GM12865 (cell line): ENCODE measurements at regions not wholly inside any gene's neighbourhood (a gene's known extent, or its start where the extent isn't known, plus 50 kb on each side); places are given as distances from the start of the nearest gene placed in this dataset.

ENCODE experiments used
- DNase-seq: peaks from one replicate; pipeline ENCODE4 v3.0.0; 2010; ENCODE audit warnings: low read depth
- H3K4me3 ChIP-seq: 2 replicates; pipeline ENCODE4 v1.5.1; 2011; ENCODE audit warnings: mild to moderate bottlenecking, low read depth, low read length, control low read depth
- TF ChIP-seq, protein P1 (sequence below): IDR thresholded peaks from 2 replicates; pipeline ENCODE4 v1.5.1; 2011; ENCODE audit warnings: low read length, control low read depth, low read depth, inconsistent platforms; ENCODE audit not compliant: insufficient read depth; ENCODE audit errors: missing control alignments

DNA sequence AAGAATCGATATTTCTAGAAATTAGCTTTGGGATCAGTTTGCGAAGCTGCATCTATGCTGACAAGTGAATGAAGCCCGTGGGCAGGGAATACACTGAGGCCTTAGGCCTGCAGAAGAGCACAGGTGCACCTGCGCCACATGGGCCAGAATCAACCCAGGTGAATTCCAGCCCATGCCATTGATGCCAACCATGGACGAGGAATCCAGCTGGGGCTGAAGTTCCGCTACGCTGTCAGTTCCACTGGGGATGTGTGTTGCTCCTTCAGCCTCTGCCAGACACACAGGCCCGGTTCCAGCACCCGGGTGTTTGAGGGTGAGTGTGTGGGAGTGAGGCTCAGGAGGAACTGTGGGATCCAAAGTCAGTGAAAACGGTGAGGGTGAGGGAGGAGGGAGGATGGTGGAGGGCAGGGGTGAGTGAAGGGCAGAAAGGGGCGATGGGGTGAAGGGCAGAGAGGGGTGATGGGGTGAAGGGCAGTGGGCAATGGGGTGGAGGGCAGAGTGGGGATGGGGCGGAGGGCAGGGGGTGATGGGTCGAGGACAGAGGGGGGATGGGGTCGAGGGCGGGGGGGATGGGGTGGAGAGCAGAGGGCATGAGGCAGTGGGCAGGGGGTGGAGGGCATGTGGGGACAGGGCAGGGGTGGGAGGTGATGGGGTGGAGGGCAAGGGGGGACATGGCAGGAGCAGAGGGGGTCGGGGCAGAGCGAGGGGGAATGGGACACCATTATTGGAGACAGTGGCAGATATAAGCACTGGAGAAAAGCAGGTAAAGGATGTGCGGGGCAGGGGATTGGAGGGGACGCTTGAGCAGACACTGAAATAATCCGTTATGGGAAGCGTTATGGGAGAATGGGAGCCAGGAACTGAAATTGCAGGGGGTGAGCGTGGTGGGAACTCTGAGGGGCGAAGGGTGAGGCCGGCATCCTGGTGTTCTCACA is 931.6 kb downstream of the BRD1 start:
- H3K4me3 ChIP-seq, result no peak overlapping the region
- no peak for DNase-seq
- TF ChIP-seq, protein P1, sequence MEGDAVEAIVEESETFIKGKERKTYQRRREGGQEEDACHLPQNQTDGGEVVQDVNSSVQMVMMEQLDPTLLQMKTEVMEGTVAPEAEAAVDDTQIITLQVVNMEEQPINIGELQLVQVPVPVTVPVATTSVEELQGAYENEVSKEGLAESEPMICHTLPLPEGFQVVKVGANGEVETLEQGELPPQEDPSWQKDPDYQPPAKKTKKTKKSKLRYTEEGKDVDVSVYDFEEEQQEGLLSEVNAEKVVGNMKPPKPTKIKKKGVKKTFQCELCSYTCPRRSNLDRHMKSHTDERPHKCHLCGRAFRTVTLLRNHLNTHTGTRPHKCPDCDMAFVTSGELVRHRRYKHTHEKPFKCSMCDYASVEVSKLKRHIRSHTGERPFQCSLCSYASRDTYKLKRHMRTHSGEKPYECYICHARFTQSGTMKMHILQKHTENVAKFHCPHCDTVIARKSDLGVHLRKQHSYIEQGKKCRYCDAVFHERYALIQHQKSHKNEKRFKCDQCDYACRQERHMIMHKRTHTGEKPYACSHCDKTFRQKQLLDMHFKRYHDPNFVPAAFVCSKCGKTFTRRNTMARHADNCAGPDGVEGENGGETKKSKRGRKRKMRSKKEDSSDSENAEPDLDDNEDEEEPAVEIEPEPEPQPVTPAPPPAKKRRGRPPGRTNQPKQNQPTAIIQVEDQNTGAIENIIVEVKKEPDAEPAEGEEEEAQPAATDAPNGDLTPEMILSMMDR, result no peak

DNA sequence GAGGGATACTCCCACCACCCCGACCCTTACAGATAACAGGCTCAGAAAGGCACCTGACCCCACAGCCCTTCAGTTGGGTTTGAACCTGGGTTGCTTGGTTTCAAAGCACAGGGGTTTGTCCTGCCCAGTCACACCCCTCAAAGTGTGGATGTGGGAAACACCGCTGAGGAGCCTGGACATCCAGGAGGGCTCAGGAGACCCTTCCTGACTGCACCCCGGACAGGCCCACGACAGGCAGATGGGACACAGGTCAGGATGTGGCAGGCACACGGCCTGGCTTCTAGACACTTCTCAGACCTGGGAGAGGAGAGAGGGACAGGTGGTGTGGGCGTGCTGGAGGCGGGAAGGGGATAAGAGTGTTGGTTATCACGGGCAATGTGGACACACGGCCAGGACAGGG is 932.3 kb downstream of the BRD1 start:
- no peak for DNase-seq
- TF ChIP-seq, protein P1, result no peak
- H3K4me3 ChIP-seq, result no peak overlapping the region

DNA sequence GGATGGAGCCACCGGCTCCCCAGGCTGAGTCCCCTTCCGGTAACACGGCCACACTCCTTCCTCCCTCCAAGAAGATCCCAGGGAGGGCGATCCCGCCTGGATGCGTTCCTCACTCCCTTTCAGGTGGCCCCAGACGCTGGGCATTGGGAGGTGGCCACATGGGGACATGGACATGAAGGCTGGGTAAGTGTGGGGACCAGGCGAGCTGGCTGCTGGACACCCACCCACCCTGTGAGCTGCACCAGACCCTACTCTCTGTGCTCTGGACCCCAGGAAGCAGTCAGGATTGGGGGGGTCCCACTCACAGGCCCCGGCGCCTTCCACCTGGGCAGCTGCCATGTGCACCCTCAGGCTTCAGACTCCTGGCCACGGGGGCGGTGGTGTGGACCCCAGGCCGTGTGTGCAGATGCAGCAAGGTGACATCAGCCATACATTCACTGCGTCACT is 932.8 kb downstream of the BRD1 start:
- no peak for DNase-seq
- no peak overlapping the region for H3K4me3 ChIP-seq
- TF ChIP-seq, protein P1, result no peak

DNA sequence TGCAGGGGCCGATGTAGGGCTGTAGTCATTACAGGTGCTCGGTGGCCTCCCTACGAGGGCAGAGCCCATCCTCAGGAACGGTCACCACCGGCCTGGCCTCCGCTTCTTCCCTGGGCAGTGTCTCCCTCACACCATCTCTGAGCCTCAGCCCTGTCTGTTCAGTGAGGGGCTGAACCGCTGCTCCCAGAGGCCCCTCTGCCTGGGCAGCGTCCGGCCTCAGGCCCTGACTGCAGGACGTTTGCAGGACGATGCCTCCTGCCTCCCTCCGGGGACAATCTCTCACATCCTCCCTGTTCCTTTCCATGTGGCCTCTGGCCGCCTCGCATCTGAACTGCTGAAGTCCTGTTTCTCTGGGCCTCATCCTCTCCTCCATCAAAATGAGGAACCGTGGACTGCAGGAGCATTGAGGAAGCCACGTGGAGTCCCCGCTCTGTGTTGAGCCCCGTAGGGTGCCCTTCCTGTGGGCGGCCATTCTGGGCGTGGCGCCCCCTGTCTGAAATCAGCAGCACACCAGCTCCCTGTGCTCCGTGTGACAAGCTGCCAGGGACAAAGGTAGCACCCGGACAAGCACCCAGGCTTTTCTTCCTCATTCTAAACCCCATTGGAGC is 933.5 kb downstream of the BRD1 start:
- DNase-seq, result no peak
- H3K4me3 ChIP-seq, result no peak overlapping the region
- TF ChIP-seq, protein P1, result no peak

DNA sequence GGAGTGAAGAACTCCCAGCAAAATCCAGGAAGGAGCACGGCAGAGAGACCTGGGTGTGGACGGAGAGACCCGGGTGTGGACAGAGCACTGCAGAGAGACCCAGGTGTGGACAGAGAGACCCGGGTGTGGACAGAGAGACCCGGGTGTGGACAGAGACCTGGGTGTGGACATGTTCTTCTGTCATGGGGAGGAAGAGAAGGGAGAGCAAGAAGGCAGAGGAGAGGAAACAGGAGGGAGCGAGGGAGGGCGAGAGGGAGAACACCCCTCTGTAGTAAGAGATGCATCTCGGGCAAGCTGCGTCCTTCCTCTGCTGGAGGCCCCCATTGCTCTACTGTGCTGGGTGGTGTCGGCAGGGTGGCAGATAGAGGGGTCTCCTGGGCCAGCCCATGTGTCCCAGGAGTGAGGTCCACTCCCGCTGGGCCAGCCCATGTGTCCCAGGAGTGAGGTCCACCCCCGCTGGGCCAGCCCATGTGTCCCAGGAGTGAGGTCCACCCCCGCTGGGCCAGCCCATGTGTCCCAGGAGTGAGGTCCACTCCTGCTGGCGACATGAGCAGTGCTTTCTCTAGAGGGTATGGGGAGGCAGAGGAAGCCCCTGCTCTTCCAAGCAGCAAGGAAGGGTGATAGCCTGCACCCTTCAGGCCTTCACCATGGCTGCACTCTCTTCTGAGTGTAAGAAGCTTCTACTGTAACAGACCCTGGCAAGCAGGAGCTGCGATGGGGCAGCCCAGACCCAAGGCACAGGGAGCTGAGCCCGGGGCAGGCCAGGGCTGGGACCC is 934.2 kb downstream of the BRD1 start:
- H3K4me3 ChIP-seq, result no peak overlapping the region
- no peak for DNase-seq
- TF ChIP-seq, protein P1, result no peak

DNA sequence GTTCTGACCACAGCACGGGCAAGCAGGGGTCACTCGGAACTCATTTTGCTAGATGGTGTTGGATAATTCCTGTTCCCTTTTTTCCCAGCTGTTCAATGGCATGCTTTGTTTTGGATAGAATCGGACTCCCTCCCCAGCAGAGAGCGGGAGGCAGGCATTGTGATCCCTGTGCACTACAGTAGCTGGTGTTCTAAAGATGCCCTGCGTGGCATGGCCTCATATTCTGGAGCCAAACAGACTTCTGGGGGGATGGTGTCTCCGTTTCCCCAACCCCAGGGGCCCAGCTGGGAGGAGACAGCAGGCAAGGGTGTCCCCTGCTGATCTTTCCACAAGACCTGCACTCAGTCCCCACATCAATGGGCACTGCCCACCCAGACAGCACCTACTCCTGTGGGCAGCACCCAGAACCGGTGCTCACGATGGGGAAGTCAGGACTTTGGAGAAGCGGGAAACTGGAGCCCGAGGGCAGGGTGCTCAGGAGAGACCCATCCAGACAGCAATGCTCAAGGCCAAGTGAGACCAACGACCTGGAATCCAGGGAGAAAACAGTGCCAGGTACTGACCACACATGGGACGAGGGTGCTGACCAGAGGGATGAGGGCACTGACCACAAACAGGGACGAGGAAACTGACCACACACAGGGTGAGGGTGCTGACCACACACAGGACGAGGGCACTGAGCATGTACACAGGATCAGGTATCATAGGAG is 934.9 kb downstream of the BRD1 start:
- TF ChIP-seq, protein P1, result no peak

More for the DNA sequence above, 934.9 kb downstream of the BRD1 start:
- no peak overlapping the region for H3K4me3 ChIP-seq
- no peak for DNase-seq
